ENCODE measurements at regions not wholly inside any gene's neighbourhood (a gene's known extent, or its start where the extent isn't known, plus 50 kb on each side); places are given as distances from the start of the nearest gene placed in this dataset.
A peak's percentile ranks its signal among the peaks of the same experiment; 100 is the strongest.

- TF ChIP-seq EZH2 (IDR thresholded peaks at IDR 0.05; ENCODE audit: low read length) (no peak), CTCF (optimal IDR thresholded peaks at IDR 0.05 in 1 of 3, IDR thresholded peaks at IDR 0.05 in 1 of 3, conservative IDR thresholded peaks at IDR 0.05 in 1 of 3; ENCODE audit: extremely low read depth in 1 of 3, insufficient read depth in 2 of 3, low read length in 3 of 3) (no peak)
- DNase-seq (ENCODE audit: low read depth, low spot score) (no peak), FAIRE-seq (peak; percentile 89)
- no peaks in the 10 kb centered on the region for H4K20me1 ChIP-seq (ENCODE audit: control insufficient read depth, extremely low read depth, insufficient read depth, low read length)
- no peak overlapping the region for H3K9ac ChIP-seq (ENCODE audit: control insufficient read depth, extremely low read depth, insufficient read depth, low read length)
- no peak overlapping the region for H3K4me3 ChIP-seq (ENCODE audit: control insufficient read depth in 2 of 3, extremely low read depth in 1 of 3, insufficient read depth in 2 of 3, low read depth in 1 of 3, low read length in 3 of 3)
- no peak overlapping the region for H3K4me2 ChIP-seq (ENCODE audit: control insufficient read depth, extremely low read depth, insufficient read depth, low read depth, low read length)
- no peak overlapping the region for H2AFZ ChIP-seq (ENCODE audit: control insufficient read depth, low read length)
- no peaks in the 10 kb centered on the region for H3K27me3 ChIP-seq (ENCODE audit: control insufficient read depth, extremely low read depth, insufficient read depth, low read length)
- H3K9me3 ChIP-seq (ENCODE audit: control insufficient read depth, low read depth, low read length): no peaks in the 10 kb centered on the region
- no peaks in the 10 kb centered on the region for H3K79me2 ChIP-seq (ENCODE audit: control insufficient read depth, insufficient read depth, low read length)
- no peaks in the 10 kb centered on the region for H3K36me3 ChIP-seq (ENCODE audit: control insufficient read depth in 2 of 2, extremely low read depth in 1 of 2, insufficient read depth in 2 of 2, low read length in 2 of 2)
- dilution Hi-C loops (cut with MboI; ENCODE audit: extremely low pct_ligation_motif_present, low sequenced_read_pairs): no loop called here
- H3K4me1 ChIP-seq (ENCODE audit: control insufficient read depth, extremely low read depth, insufficient read depth, low read length): peaks cover 52% of the 10 kb centered on the region
- H3K27ac ChIP-seq (ENCODE audit: control insufficient read depth, insufficient read depth, low read length): no peak overlapping the region
- H3K9me1 ChIP-seq (ENCODE audit: control insufficient read depth, extremely low read depth, insufficient read depth, low read length): no peaks in the 10 kb centered on the region
Measured at GRCh38 chr2:234687718-234688475, 191.0 kb upstream of the ARL4C start.

- Histone ChIP-seq H3K4me3 (ENCODE audit: control insufficient read depth in 2 of 3, extremely low read depth in 1 of 3, insufficient read depth in 2 of 3, low read depth in 1 of 3, low read length in 3 of 3) (peak overlapping the region in 2 of 3 experiments; percentile 23 to 42), H3K4me1 (ENCODE audit: control insufficient read depth, extremely low read depth, insufficient read depth, low read length) (peaks cover 57% of the 10 kb centered on the region), H3K36me3 (ENCODE audit: control insufficient read depth in 2 of 2, extremely low read depth in 1 of 2, insufficient read depth in 2 of 2, low read length in 2 of 2) (no peaks in the 10 kb centered on the region), H3K27ac (ENCODE audit: control insufficient read depth, insufficient read depth, low read length) (peak overlapping the region; percentile 70), H3K9me1 (ENCODE audit: control insufficient read depth, extremely low read depth, insufficient read depth, low read length) (no peaks in the 10 kb centered on the region), H3K27me3 (ENCODE audit: control insufficient read depth, extremely low read depth, insufficient read depth, low read length) (no peaks in the 10 kb centered on the region), H3K9me3 (ENCODE audit: control insufficient read depth, low read depth, low read length) (no peaks in the 10 kb centered on the region), H4K20me1 (ENCODE audit: control insufficient read depth, extremely low read depth, insufficient read depth, low read length) (no peaks in the 10 kb centered on the region), H3K4me2 (ENCODE audit: control insufficient read depth, extremely low read depth, insufficient read depth, low read depth, low read length) (peak overlapping the region; percentile 59), H3K9ac (ENCODE audit: control insufficient read depth, extremely low read depth, insufficient read depth, low read length) (peak overlapping the region; percentile 34), H2AFZ (ENCODE audit: control insufficient read depth, low read length) (peak overlapping the region; percentile 52), H3K79me2 (ENCODE audit: control insufficient read depth, insufficient read depth, low read length) (no peaks in the 10 kb centered on the region)
- dilution Hi-C loops (cut with MboI; ENCODE audit: extremely low pct_ligation_motif_present, low sequenced_read_pairs): no loop called here
- no peak for TF ChIP-seq CTCF (optimal IDR thresholded peaks at IDR 0.05 in 1 of 3, IDR thresholded peaks at IDR 0.05 in 1 of 3, conservative IDR thresholded peaks at IDR 0.05 in 1 of 3; ENCODE audit: extremely low read depth in 1 of 3, insufficient read depth in 2 of 3, low read length in 3 of 3)
- no peak for TF ChIP-seq EZH2 (IDR thresholded peaks at IDR 0.05; ENCODE audit: low read length)
- DNase-seq (ENCODE audit: low read depth, low spot score) (no peak), FAIRE-seq (peak; percentile 95)
Measured at GRCh38 chr2:234686088-234686890, 189.4 kb upstream of the ARL4C start.

All from keratinocyte (primary cell).